Fibroblast of lung (primary cell): ENCODE measurements at regions not wholly inside any gene's neighbourhood (a gene's known extent, or its start where the extent isn't known, plus 50 kb on each side); places are given as distances from the start of the nearest gene placed in this dataset.
"Not testable (repeated sequence)": the region's sequence is repeated elsewhere in the genome, so short reads cannot be mapped to it uniquely, and the experiment has no call there.

Source experiments
- DNase-seq, 2 donors: peaks; one replicate each; pipeline versions ENCODE4 v3.0.0 to v3.0.0-alpha.2; 2010; ENCODE audit warnings: low read depth in 2 of 2
- H2AFZ ChIP-seq: 2 replicates; pipeline ENCODE4 v1.5.1; 2012; ENCODE audit warnings: low read length, control low read depth, inconsistent platforms
- H3K27ac ChIP-seq: 2 replicates; pipeline ENCODE4 v1.5.1; 2011; ENCODE audit warnings: low read length, control low read depth; ENCODE audit not compliant: insufficient read depth
- H3K27me3 ChIP-seq: 2 replicates; pipeline ENCODE4 v1.5.1; 2011; ENCODE audit warnings: mild to moderate bottlenecking, low read length; ENCODE audit not compliant: control insufficient read depth, insufficient read depth
- H3K36me3 ChIP-seq: 2 replicates; pipeline ENCODE4 v1.5.1; 2011; ENCODE audit warnings: low read length; ENCODE audit not compliant: control insufficient read depth, insufficient read depth
- H3K4me1 ChIP-seq: 2 replicates; pipeline ENCODE4 v1.5.1; 2011; ENCODE audit warnings: low read length; ENCODE audit not compliant: control insufficient read depth, insufficient read depth; ENCODE audit errors: extremely low read depth
- H3K4me2 ChIP-seq: 2 replicates; pipeline ENCODE4 v1.5.1; 2011; ENCODE audit warnings: low read length, control low read depth; ENCODE audit not compliant: insufficient read depth; ENCODE audit errors: extremely low read depth
- H3K4me3 ChIP-seq, 4 experiments: fragments of 200-600 bp in 1 of 4; sonication (generic) in 1 of 4; replicated peaks in 1 of 4; 2 replicates each; pipeline ENCODE4 v1.5.1; 2011 to 2016; ENCODE audit warnings: low read length in 4 of 4, low read depth in 3 of 4, mild to moderate bottlenecking in 3 of 4, control low read depth in 2 of 4, inconsistent platforms in 1 of 4, mixed read lengths in 1 of 4; ENCODE audit not compliant: insufficient read depth in 1 of 4; ENCODE audit errors: control extremely low read depth in 1 of 4
- H3K79me2 ChIP-seq: 2 replicates; pipeline ENCODE4 v1.5.1; 2012; ENCODE audit warnings: mild to moderate bottlenecking, low read length, inconsistent platforms; ENCODE audit not compliant: control insufficient read depth, insufficient read depth
- H3K9ac ChIP-seq: 2 replicates; pipeline ENCODE4 v1.5.1; 2011; ENCODE audit warnings: mild to moderate bottlenecking, low read length, control low read depth; ENCODE audit not compliant: insufficient read depth
- H3K9me3 ChIP-seq: 2 replicates; pipeline ENCODE4 v1.5.1; 2012; ENCODE audit warnings: low read depth, low read length; ENCODE audit not compliant: control insufficient read depth, insufficient read depth
- H4K20me1 ChIP-seq: 2 replicates; pipeline ENCODE4 v1.5.1; 2011; ENCODE audit warnings: low read length; ENCODE audit not compliant: control insufficient read depth, insufficient read depth; ENCODE audit errors: extremely low read depth

GRCh38 chr16:18217741-18218140, 118.8 kb downstream of the NPIPA8 start:
- H4K20me1 ChIP-seq, H3K36me3 ChIP-seq, H3K4me2 ChIP-seq, H3K4me1 ChIP-seq, H3K27me3 ChIP-seq, H3K79me2 ChIP-seq, H3K27ac ChIP-seq, H3K9me3 ChIP-seq, H3K4me3 ChIP-seq, H2AFZ ChIP-seq, DNase-seq, H3K9ac ChIP-seq: not testable (repeated sequence)

- not testable (repeated sequence) for H3K9ac ChIP-seq, H3K27ac ChIP-seq, H3K79me2 ChIP-seq, H4K20me1 ChIP-seq, DNase-seq, H2AFZ ChIP-seq, H3K4me2 ChIP-seq, H3K27me3 ChIP-seq, H3K36me3 ChIP-seq, H3K9me3 ChIP-seq, H3K4me3 ChIP-seq, H3K4me1 ChIP-seq
Measured at GRCh38 chr16:18216814-18217213, 119.7 kb downstream of the NPIPA8 start.

- H3K79me2 ChIP-seq, H3K4me3 ChIP-seq, H4K20me1 ChIP-seq, H3K4me2 ChIP-seq, H3K9ac ChIP-seq, H3K27me3 ChIP-seq, H3K9me3 ChIP-seq, H3K4me1 ChIP-seq, H3K27ac ChIP-seq, DNase-seq, H2AFZ ChIP-seq, H3K36me3 ChIP-seq: not testable (repeated sequence)
Measured at GRCh38 chr16:18213810-18214209, 122.7 kb downstream of the NPIPA8 start.

DNA sequence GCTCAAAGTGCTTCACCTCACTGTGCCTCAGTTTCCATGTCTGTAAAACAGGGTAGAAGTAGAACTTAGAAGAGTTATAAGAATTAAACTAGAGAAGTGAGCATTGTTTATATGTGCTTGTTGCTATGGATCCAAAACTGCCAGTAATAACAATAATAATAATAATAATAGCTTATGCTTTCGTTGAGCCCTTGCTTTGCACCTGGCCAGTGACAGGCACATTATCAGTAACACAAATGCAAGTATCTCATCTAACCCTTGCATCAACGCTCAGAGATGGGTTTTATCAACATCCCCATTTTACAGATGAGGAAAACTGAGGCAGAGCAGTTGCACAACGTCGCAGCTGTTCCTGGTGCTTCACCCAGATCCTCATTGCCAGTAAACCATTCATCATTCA, 125.0 kb downstream of the NPIPA8 start:
- H3K4me3 ChIP-seq, DNase-seq, H3K27ac ChIP-seq, H3K79me2 ChIP-seq, H4K20me1 ChIP-seq, H3K9me3 ChIP-seq, H2AFZ ChIP-seq, H3K9ac ChIP-seq, H3K4me1 ChIP-seq, H3K36me3 ChIP-seq, H3K27me3 ChIP-seq, H3K4me2 ChIP-seq: not testable (repeated sequence)

GRCh38 chr16:18204786-18205185, 131.8 kb downstream of the NPIPA8 start:
- H3K27ac ChIP-seq, H3K4me2 ChIP-seq, H3K4me1 ChIP-seq, H3K36me3 ChIP-seq, DNase-seq, H3K9me3 ChIP-seq, H3K4me3 ChIP-seq, H2AFZ ChIP-seq, H3K79me2 ChIP-seq, H3K9ac ChIP-seq, H4K20me1 ChIP-seq, H3K27me3 ChIP-seq: not testable (repeated sequence)

DNA sequence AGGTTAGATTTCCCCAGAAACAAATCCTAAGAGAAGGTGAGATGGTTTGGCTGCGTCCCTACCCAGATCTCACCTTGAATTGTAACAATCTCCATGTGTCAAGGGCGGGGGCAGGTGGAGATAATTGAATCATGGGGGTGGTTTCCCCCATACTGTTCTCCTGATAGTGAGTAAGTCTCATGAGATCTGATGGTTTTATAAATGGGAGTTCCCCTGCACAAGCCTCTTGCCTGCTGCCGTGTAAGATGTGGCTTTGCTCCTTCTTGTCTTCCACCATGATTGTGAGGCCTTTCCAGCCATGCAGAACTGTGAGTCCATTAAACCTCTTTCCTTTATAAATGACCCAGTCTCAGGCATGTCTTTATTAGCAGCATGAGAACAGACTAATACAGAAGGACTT, 132.2 kb downstream of the NPIPA8 start:
- not testable (repeated sequence) for H4K20me1 ChIP-seq, H3K4me2 ChIP-seq, H3K36me3 ChIP-seq, H3K4me1 ChIP-seq, H3K27ac ChIP-seq, H3K9me3 ChIP-seq, H2AFZ ChIP-seq, H3K9ac ChIP-seq, H3K79me2 ChIP-seq, H3K27me3 ChIP-seq, H3K4me3 ChIP-seq, DNase-seq

DNA sequence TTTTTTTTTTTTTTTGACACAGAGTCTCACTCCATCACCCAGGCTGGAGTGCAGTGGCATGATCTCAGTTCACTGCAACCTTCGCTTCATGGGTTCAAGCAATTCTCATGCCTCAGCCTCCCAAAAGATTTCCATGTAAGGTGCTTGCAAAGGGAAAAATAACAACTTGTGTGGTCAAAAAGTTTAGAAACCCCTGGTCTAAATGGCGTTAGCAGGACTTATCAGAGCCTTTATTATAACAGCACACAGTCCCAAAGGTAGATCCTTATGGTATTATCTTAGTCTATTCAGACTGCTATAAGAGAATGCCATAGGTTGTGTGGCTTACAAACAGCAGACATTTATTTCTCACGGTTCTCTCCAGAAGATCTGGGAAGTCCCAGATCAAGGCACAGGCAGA, 135.0 kb downstream of the NPIPA8 start:
- not testable (repeated sequence) for H3K79me2 ChIP-seq, H3K4me3 ChIP-seq, H3K27me3 ChIP-seq, H3K27ac ChIP-seq, H4K20me1 ChIP-seq, H2AFZ ChIP-seq, H3K4me1 ChIP-seq, DNase-seq, H3K9ac ChIP-seq, H3K36me3 ChIP-seq, H3K4me2 ChIP-seq, H3K9me3 ChIP-seq
